ENCODE measurements at regions not wholly inside any gene's neighbourhood (a gene's known extent, or its start where the extent isn't known, plus 50 kb on each side); places are given as distances from the start of the nearest gene placed in this dataset.

- H3K79me1 ChIP-seq (ENCODE audit: low read length): no peaks in the 10 kb centered on the region
- no peaks in the 10 kb centered on the region for H3K4me1 ChIP-seq (ENCODE audit: control insufficient read depth, low read depth, low read length)
- no peak overlapping the region for H2AK5ac ChIP-seq (ENCODE audit: low read length)
- no peak for DNase-seq
- H3K9ac ChIP-seq (ENCODE audit: low read length): no peak overlapping the region
- no peak overlapping the region for H2BK15ac ChIP-seq (replicated peaks; ENCODE audit: low read depth)
- WGBS (ENCODE audit: extremely low coverage, insufficient coverage, low lambda C conversion rate): no CpG with 5 or more reads among the region's 3 CpGs
- no peaks in the 10 kb centered on the region for H3K27me3 ChIP-seq (ENCODE audit: insufficient read depth, low read length, poor library complexity)
- H3K27ac ChIP-seq (ENCODE audit: low read depth, low read length): no peak overlapping the region
- H3K36me3 ChIP-seq (ENCODE audit: control insufficient read depth, insufficient read depth, low read length): no peaks in the 10 kb centered on the region
- no peak overlapping the region for H4K8ac ChIP-seq (ENCODE audit: low read depth, low read length)
- H2BK120ac ChIP-seq (ENCODE audit: low read depth, low read length): no peak overlapping the region
- no peak overlapping the region for H2BK5ac ChIP-seq (ENCODE audit: low read length)
- H3K18ac ChIP-seq (ENCODE audit: low read length): no peak overlapping the region
- no peak overlapping the region for H3K4ac ChIP-seq (ENCODE audit: low read depth, low read length)
- no peak overlapping the region for H3K56ac ChIP-seq (ENCODE audit: low read length)
- H3K79me2 ChIP-seq (ENCODE audit: control insufficient read depth, insufficient read depth, low read length): no peaks in the 10 kb centered on the region
- H3K4me2 ChIP-seq (ENCODE audit: low read length): no peak overlapping the region
- H4K5ac ChIP-seq (ENCODE audit: low read length): no peak overlapping the region
- no peak overlapping the region for H3K4me3 ChIP-seq (ENCODE audit: low read length)
- H3K23ac ChIP-seq (ENCODE audit: low read length): no peak overlapping the region
Measured at GRCh38 chr13:48892688-48893075, 83.0 kb upstream of the FNDC3A start.

- H3K79me2 ChIP-seq (ENCODE audit: control insufficient read depth, insufficient read depth, low read length): no peaks in the 10 kb centered on the region
- no peak overlapping the region for H3K18ac ChIP-seq (ENCODE audit: low read length)
- no peak for DNase-seq
- H2BK15ac ChIP-seq (replicated peaks; ENCODE audit: low read depth): no peak overlapping the region
- H3K4ac ChIP-seq (ENCODE audit: low read depth, low read length): no peak overlapping the region
- no peak overlapping the region for H2AK5ac ChIP-seq (ENCODE audit: low read length)
- no peak overlapping the region for H2BK5ac ChIP-seq (ENCODE audit: low read length)
- no peak overlapping the region for H3K4me3 ChIP-seq (ENCODE audit: low read length)
- H4K8ac ChIP-seq (ENCODE audit: low read depth, low read length): no peak overlapping the region
- H3K27me3 ChIP-seq (ENCODE audit: insufficient read depth, low read length, poor library complexity): no peaks in the 10 kb centered on the region
- H3K36me3 ChIP-seq (ENCODE audit: control insufficient read depth, insufficient read depth, low read length): no peaks in the 10 kb centered on the region
- H3K27ac ChIP-seq (ENCODE audit: low read depth, low read length): no peak overlapping the region
- no peak overlapping the region for H3K23ac ChIP-seq (ENCODE audit: low read length)
- H3K4me2 ChIP-seq (ENCODE audit: low read length): no peak overlapping the region
- H2BK120ac ChIP-seq (ENCODE audit: low read depth, low read length): no peak overlapping the region
- no peaks in the 10 kb centered on the region for H3K4me1 ChIP-seq (ENCODE audit: control insufficient read depth, low read depth, low read length)
- no peak overlapping the region for H4K5ac ChIP-seq (ENCODE audit: low read length)
- H3K56ac ChIP-seq (ENCODE audit: low read length): no peak overlapping the region
- no peak overlapping the region for H3K9ac ChIP-seq (ENCODE audit: low read length)
- no peaks in the 10 kb centered on the region for H3K79me1 ChIP-seq (ENCODE audit: low read length)
Measured at GRCh38 chr13:48896312-48896711, 79.4 kb upstream of the FNDC3A start.

- no peak overlapping the region for H2BK15ac ChIP-seq (replicated peaks; ENCODE audit: low read depth)
- no peaks in the 10 kb centered on the region for H3K4me1 ChIP-seq (ENCODE audit: control insufficient read depth, low read depth, low read length)
- H3K79me1 ChIP-seq (ENCODE audit: low read length): no peaks in the 10 kb centered on the region
- no peak overlapping the region for H3K18ac ChIP-seq (ENCODE audit: low read length)
- no peak overlapping the region for H4K8ac ChIP-seq (ENCODE audit: low read depth, low read length)
- H3K36me3 ChIP-seq (ENCODE audit: control insufficient read depth, insufficient read depth, low read length): no peaks in the 10 kb centered on the region
- H3K79me2 ChIP-seq (ENCODE audit: control insufficient read depth, insufficient read depth, low read length): no peaks in the 10 kb centered on the region
- no peak overlapping the region for H3K23ac ChIP-seq (ENCODE audit: low read length)
- no peak overlapping the region for H2BK5ac ChIP-seq (ENCODE audit: low read length)
- no peak overlapping the region for H4K5ac ChIP-seq (ENCODE audit: low read length)
- H3K4me2 ChIP-seq (ENCODE audit: low read length): no peak overlapping the region
- H2AK5ac ChIP-seq (ENCODE audit: low read length): no peak overlapping the region
- no peaks in the 10 kb centered on the region for H3K27me3 ChIP-seq (ENCODE audit: insufficient read depth, low read length, poor library complexity)
- DNase-seq: no peak
- H3K27ac ChIP-seq (ENCODE audit: low read depth, low read length): no peak overlapping the region
- H3K4me3 ChIP-seq (ENCODE audit: low read length): no peak overlapping the region
- no peak overlapping the region for H3K56ac ChIP-seq (ENCODE audit: low read length)
- H3K9ac ChIP-seq (ENCODE audit: low read length): no peak overlapping the region
- H2BK120ac ChIP-seq (ENCODE audit: low read depth, low read length): no peak overlapping the region
- H3K4ac ChIP-seq (ENCODE audit: low read depth, low read length): no peak overlapping the region
Measured at GRCh38 chr13:48901781-48902180, 73.9 kb upstream of the FNDC3A start.

GRCh38 chr13:48902368-48902767 is 73.3 kb upstream of the FNDC3A start:
- Histone ChIP-seq H2BK15ac (replicated peaks; ENCODE audit: low read depth) (no peak overlapping the region), H2BK5ac (ENCODE audit: low read length) (no peak overlapping the region), H3K4me3 (ENCODE audit: low read length) (no peak overlapping the region), H4K5ac (ENCODE audit: low read length) (no peak overlapping the region), H3K23ac (ENCODE audit: low read length) (no peak overlapping the region), H2AK5ac (ENCODE audit: low read length) (no peak overlapping the region), H3K79me1 (ENCODE audit: low read length) (no peaks in the 10 kb centered on the region), H3K27me3 (ENCODE audit: insufficient read depth, low read length, poor library complexity) (no peaks in the 10 kb centered on the region), H3K9ac (ENCODE audit: low read length) (no peak overlapping the region), H3K18ac (ENCODE audit: low read length) (no peak overlapping the region), H3K4me2 (ENCODE audit: low read length) (no peak overlapping the region), H4K8ac (ENCODE audit: low read depth, low read length) (no peak overlapping the region), H3K4me1 (ENCODE audit: control insufficient read depth, low read depth, low read length) (no peaks in the 10 kb centered on the region), H3K4ac (ENCODE audit: low read depth, low read length) (no peak overlapping the region), H2BK120ac (ENCODE audit: low read depth, low read length) (no peak overlapping the region), H3K36me3 (ENCODE audit: control insufficient read depth, insufficient read depth, low read length) (no peaks in the 10 kb centered on the region), H3K56ac (ENCODE audit: low read length) (no peak overlapping the region), H3K79me2 (ENCODE audit: control insufficient read depth, insufficient read depth, low read length) (no peaks in the 10 kb centered on the region), H3K27ac (ENCODE audit: low read depth, low read length) (no peak overlapping the region)
- no CpG with 5 or more reads among the region's 1 CpG for WGBS (ENCODE audit: extremely low coverage, insufficient coverage, low lambda C conversion rate)
- peak; percentile 72 for DNase-seq

- no peak overlapping the region for H3K18ac ChIP-seq (ENCODE audit: low read length)
- no peak overlapping the region for H3K4me2 ChIP-seq (ENCODE audit: low read length)
- no peak overlapping the region for H4K8ac ChIP-seq (ENCODE audit: low read depth, low read length)
- no peak overlapping the region for H2AK5ac ChIP-seq (ENCODE audit: low read length)
- H3K27ac ChIP-seq (ENCODE audit: low read depth, low read length): no peak overlapping the region
- no peak overlapping the region for H4K5ac ChIP-seq (ENCODE audit: low read length)
- no peak overlapping the region for H3K9ac ChIP-seq (ENCODE audit: low read length)
- H3K4ac ChIP-seq (ENCODE audit: low read depth, low read length): no peak overlapping the region
- H3K56ac ChIP-seq (ENCODE audit: low read length): no peak overlapping the region
- no peaks in the 10 kb centered on the region for H3K4me1 ChIP-seq (ENCODE audit: control insufficient read depth, low read depth, low read length)
- WGBS (ENCODE audit: extremely low coverage, insufficient coverage, low lambda C conversion rate): no CpG with 5 or more reads among the region's 2 CpGs
- no peaks in the 10 kb centered on the region for H3K79me2 ChIP-seq (ENCODE audit: control insufficient read depth, insufficient read depth, low read length)
- H3K4me3 ChIP-seq (ENCODE audit: low read length): no peak overlapping the region
- H3K79me1 ChIP-seq (ENCODE audit: low read length): no peaks in the 10 kb centered on the region
- H3K36me3 ChIP-seq (ENCODE audit: control insufficient read depth, insufficient read depth, low read length): no peaks in the 10 kb centered on the region
- no peak overlapping the region for H2BK120ac ChIP-seq (ENCODE audit: low read depth, low read length)
- H2BK5ac ChIP-seq (ENCODE audit: low read length): no peak overlapping the region
- no peaks in the 10 kb centered on the region for H3K27me3 ChIP-seq (ENCODE audit: insufficient read depth, low read length, poor library complexity)
- H2BK15ac ChIP-seq (replicated peaks; ENCODE audit: low read depth): no peak overlapping the region
- H3K23ac ChIP-seq (ENCODE audit: low read length): no peak overlapping the region
- DNase-seq: no peak
Measured at GRCh38 chr13:48904668-48905290, 70.9 kb upstream of the FNDC3A start.

GRCh38 chr13:48906200-48906599 is 69.5 kb upstream of the FNDC3A start:
- Histone ChIP-seq H2BK5ac (ENCODE audit: low read length) (no peak overlapping the region), H2AK5ac (ENCODE audit: low read length) (no peak overlapping the region), H3K4me2 (ENCODE audit: low read length) (no peak overlapping the region), H3K23ac (ENCODE audit: low read length) (no peak overlapping the region), H3K36me3 (ENCODE audit: control insufficient read depth, insufficient read depth, low read length) (no peaks in the 10 kb centered on the region), H3K4me1 (ENCODE audit: control insufficient read depth, low read depth, low read length) (no peaks in the 10 kb centered on the region), H3K79me1 (ENCODE audit: low read length) (no peaks in the 10 kb centered on the region), H3K9ac (ENCODE audit: low read length) (no peak overlapping the region), H4K8ac (ENCODE audit: low read depth, low read length) (no peak overlapping the region), H3K56ac (ENCODE audit: low read length) (no peak overlapping the region), H3K4me3 (ENCODE audit: low read length) (no peak overlapping the region), H4K5ac (ENCODE audit: low read length) (no peak overlapping the region), H3K79me2 (ENCODE audit: control insufficient read depth, insufficient read depth, low read length) (no peaks in the 10 kb centered on the region), H3K18ac (ENCODE audit: low read length) (no peak overlapping the region), H3K27me3 (ENCODE audit: insufficient read depth, low read length, poor library complexity) (no peaks in the 10 kb centered on the region), H2BK120ac (ENCODE audit: low read depth, low read length) (no peak overlapping the region), H2BK15ac (replicated peaks; ENCODE audit: low read depth) (no peak overlapping the region), H3K4ac (ENCODE audit: low read depth, low read length) (no peak overlapping the region), H3K27ac (ENCODE audit: low read depth, low read length) (no peak overlapping the region)
- no CpG with 5 or more reads among the region's 6 CpGs for WGBS (ENCODE audit: extremely low coverage, insufficient coverage, low lambda C conversion rate)
- no peak for DNase-seq
